Skeletal muscle cell (primary cell): ENCODE measurements at regions not wholly inside any gene's neighbourhood (a gene's known extent, or its start where the extent isn't known, plus 50 kb on each side); places are given as distances from the start of the nearest gene placed in this dataset.
"Not testable (repeated sequence)": the region's sequence is repeated elsewhere in the genome, so short reads cannot be mapped to it uniquely, and the experiment has no call there.

Experiments
- DNase-seq: peaks from one replicate; pipeline ENCODE4 v3.0.0-alpha.2; 2010; ENCODE audit warnings: low read depth
- H3K4me3 ChIP-seq: 2 replicates; pipeline ENCODE4 v1.5.1; 2011; ENCODE audit warnings: low read depth, mild to moderate bottlenecking, control low read depth, low read length, moderate library complexity

DNA sequence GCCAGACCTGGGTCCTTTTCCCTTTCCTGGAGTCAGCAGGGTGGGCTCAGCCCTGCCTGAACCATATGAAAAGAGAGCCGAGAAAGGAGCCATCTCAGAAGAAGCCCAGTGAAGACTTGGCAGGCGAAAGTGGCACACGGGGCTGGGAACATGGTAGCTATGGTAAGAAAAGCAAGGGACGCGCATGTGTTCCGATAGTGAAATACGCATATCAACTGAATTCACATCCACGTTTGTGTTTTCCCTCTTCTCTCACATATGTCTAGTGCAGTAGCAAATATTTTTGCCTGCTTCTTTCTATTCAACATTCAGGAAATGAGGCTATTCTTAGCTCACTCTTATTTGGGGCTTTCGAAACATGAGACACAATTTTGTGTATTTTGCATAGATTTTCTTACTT lies 54.1 kb upstream of the PEG3 start:
- no peak for DNase-seq
- H3K4me3 ChIP-seq = no peak overlapping the region

DNA sequence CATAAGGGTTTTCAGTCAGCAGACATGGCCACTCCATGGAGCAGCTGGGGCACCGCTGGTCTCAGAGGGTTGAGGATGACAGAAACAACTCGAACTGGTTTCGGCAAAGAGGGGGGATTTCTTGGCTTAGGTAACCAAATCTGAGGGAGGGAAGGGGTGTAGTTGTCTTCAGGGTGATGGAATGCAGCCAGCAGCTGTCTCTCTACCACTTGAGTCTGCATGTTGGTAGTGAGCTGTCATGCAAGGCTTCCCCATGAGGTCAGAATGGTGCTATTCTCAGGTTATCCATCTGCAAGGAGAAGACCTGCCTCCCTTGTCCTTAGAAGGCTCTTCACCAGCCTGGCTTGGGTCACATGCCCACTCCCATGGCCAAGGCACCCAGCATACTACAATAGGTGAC lies 55.6 kb upstream of the PEG3 start:
- H3K4me3 ChIP-seq = no peak overlapping the region
- no peak for DNase-seq

DNA sequence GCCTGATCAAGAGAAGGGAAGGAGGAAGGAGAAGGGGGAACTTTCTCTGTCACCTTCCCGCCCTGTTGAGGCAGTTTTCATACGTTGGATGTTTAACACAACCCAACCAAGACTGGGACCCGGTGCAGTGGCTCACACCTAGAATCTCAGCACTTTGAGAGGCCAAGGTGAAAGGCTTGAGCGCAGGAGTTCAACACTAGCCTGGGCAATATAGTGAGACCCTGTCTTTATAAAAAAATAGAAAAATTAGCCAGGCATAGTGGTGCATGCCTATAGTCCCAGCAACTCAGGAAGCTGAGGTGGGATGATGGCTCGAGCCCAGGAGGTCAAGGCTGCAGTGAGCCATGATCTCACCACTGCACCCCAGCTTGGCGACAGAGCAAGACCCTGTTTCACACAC lies 59.4 kb upstream of the PEG3 start:
- no peak overlapping the region for H3K4me3 ChIP-seq
- DNase-seq = no peak

GRCh38 chr19:56900573-56901097 lies 60.1 kb upstream of the PEG3 start:
- H3K4me3 ChIP-seq = no peak overlapping the region
- no peak for DNase-seq

- H3K4me3 ChIP-seq = no peak overlapping the region
- DNase-seq = no peak
Measured at GRCh38 chr19:56905631-56906150, 65.2 kb upstream of the PEG3 start.

- no peak for DNase-seq
Measured at GRCh38 chr19:56912401-56913112, 72.0 kb upstream of the PEG3 start.

DNA sequence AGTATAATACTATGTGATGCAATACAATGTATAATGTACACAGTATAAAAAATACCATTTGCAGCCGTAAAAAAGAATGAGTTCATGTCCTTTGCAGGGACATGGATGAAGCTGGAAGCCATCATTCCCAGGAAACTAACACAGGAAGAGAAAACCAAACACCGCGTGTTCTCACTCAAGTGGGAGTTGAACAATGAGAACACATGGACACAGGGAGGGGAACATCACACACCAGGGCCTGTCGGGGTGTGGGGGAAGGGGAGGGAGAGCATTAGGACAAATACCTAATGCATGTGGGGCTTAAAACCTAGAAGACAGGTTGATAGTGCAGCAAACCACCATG lies 72.6 kb upstream of the PEG3 start:
- not testable (repeated sequence) for DNase-seq, H3K4me3 ChIP-seq

More at GRCh38 chr19:56912401-56913112, 72.0 kb upstream of the PEG3 start:
- no peak overlapping the region for H3K4me3 ChIP-seq

DNA sequence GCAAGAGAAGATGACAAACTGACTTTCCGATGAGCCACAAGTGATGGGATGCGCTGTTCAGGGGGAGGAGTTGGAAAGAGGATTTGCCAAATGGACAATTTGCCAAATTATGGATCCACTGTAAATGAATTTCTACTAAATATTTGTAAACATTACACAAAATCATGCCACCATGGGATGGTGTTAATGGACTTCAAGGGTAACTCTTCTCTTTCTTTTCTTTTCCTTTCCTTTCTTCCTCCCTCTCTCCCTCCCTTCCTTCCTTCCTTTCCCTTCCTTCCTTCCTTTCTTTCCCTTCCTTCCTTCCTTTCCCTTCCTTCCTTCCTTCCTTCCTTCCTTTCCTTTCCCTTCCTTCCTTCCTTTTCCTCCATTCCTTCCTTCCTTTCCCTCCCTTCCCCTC lies 76.0 kb upstream of the PEG3 start:
- DNase-seq = no peak
- H3K4me3 ChIP-seq = no peak overlapping the region

DNA sequence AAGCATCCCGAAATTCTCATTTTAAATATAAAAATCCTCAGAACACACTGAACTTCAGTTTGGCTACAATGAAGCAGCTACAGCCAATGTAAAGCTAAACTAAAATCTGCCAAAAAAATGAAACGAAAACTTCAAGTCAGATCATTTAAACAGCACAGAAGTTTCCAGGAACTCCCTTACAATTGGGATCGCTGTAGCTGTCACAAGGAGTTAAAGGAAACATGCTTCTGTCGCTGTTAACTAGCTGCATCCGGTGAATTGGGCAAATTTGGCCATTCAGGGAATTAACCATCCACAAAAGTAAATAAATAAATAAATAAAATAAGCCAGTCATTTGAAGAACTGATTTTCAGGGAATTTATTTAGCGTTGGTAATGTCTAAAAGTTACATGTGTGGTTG lies 77.0 kb upstream of the PEG3 start:
- H3K4me3 ChIP-seq = no peak overlapping the region
- DNase-seq = no peak

DNA sequence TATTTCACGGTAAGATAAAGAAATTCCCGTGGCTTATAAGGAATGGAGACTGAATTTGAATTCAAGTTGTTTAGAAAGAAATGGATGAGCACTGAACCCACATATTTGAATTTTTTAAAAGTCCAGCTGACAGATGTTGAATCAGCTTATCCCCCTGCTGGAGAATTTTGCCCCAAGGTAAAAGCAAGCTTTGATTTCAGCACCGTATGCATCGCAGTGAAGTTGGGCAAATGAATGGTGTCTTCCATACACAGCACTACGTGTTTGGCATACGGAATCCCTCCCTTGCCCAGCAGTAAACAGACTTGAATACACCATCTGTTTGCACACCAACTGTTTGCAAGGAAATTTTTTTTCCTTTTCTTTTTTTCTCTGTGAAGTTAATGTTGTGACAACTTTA lies 77.5 kb upstream of the PEG3 start:
- no peak overlapping the region for H3K4me3 ChIP-seq
- DNase-seq = no peak

DNA sequence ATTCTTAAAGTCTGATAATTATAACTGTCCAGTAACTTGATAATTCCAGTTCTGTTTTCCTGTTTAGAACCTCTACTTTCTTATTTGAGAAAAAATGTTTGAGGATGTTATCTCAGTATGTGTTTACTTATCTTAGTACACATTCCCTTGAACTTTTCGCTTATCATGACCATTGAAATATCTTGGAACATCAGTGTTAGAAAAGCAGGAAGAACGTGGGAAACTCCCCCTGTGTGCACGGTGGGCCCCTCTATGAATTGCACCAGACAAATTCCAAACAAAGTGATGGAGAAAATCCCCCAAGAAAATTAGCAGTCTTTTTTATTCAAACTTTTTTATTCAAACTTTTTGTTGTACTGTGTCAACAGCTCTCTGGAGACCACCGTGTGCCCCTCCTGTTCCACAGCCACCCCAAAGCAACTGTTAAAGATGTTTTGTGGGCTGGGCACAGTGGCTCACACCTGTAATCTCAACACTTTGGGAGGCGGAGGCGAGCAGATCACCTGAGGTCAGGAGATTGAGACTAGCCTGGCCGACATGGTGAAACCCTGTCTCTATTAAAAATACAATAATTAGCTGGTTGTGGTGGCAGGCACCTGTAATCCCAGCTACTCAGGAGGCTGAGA lies 78.3 kb upstream of the PEG3 start:
- DNase-seq = no peak

GRCh38 chr19:56919308-56919995 lies 78.9 kb upstream of the PEG3 start:
- no peak overlapping the region for H3K4me3 ChIP-seq

More for the DNA sequence above, 78.3 kb upstream of the PEG3 start:
- no peak overlapping the region for H3K4me3 ChIP-seq

DNA sequence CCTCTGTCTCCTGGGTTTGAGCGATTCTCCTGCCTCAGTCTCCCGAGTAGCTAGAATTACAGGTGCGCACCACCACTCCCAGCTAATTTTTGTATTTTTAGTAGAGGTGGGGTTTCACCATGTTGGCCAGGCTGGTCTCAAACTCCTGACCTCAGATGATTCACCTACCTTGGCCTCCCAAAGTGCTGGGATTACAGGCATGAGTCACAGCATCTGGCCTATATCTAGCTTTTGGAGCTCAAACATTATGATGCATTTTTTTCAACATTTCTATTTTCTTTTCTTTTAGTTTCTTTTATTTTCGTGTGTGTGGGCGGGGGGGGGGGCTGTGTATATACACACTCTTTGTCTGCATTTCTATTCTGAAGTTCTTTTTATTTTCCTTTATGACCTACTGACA lies 85.6 kb upstream of the PEG3 start:
- H3K4me3 ChIP-seq, DNase-seq: not testable (repeated sequence)

More at GRCh38 chr19:56919308-56919995, 78.9 kb upstream of the PEG3 start:
- DNase-seq = no peak

DNA sequence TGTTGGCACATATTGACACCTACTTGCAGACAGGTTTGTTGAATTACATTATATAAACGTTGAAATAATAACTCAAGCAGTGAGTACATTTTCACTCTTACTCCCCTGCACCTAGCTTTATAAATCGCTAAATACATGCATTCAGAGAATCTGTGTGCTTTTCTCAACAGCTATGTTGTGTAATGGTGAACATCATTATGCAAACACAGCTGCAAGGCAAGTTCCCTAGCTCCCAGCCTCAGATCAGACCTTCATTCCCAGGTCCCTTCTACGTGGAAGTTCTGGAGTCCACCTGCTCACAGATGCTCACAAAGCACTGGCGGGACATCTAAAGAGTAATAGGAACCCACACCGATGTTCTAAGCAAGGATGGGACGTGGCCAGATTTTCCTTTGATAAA lies 86.8 kb upstream of the PEG3 start:
- no peak overlapping the region for H3K4me3 ChIP-seq
- DNase-seq = no peak

GRCh38 chr19:56927791-56928207 lies 87.3 kb upstream of the PEG3 start:
- H3K4me3 ChIP-seq = no peak overlapping the region
- DNase-seq = no peak

DNA sequence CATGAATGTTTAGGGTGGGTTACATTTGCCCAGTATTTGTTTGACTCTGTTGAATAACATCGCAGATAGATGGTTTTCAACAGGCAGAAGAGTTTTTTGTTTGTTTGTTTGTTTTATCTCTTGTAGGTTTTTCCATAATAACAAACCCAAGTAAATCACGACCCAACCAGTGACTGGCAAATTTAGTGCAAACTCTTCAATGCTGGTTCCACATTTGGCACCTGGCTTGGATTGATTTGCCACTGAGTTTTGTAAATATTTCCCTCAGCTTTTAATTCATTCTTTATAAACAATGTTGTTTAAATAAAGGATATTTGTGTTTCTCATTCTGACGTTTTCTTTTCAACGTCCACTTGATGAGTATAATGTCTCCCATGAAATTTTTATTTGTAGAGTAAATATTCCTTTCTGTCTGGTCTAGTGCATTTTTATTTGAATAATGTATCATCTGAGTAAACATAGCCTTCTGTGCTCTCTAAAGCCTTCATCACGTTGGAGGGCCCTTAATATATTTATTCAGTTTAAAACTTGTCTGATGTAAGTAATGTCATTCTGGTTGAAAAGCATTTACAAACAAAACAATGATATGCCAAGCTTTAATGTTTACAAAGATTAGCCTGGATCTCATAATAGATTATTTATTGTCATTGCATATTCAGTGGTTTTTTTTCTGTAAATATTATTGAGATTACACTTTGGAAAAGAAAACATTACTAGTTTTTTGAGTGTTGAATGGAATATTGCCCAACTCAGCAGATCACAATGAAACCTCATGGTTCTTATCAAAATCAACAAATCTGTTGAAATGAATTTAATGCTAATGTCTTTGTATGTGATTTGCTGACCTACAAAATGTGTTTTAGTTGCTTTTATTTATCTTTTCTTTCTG lies 90.4 kb upstream of the PEG3 start:
- no peak overlapping the region for H3K4me3 ChIP-seq
- no peak for DNase-seq

DNA sequence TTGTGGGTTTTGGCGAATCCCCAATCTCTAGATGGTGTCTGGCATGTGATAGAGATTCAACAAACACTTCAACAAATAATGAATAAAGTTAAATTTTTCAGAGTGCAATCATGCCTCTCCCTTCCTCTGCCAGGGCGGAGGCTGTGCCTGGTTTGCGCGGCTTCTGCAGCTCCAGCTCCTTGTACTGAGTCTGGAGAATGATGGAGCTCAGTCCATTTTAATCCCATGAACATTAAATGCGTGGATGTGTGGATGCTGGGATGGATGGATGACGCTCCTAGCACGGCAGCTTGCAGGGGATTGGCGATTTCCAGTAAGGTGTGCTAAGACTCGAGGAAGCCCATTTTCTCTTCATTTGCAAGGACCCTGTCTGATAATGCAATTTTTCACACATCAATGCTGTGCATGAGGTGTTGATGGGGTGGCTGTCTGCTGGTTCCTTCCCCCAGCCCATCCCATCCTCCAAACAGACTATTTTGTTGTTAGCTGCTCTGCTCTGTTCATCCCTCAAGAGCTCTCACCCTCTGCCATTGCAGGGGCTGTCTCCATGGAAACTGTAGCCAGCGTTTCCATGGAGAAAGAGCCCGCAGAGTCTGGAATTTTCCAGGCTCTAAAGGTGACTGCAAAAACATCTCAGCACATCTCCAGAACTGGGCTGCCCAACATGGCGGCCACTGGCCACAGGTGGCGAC lies 92.6 kb upstream of the PEG3 start:
- H3K4me3 ChIP-seq = no peak overlapping the region
- DNase-seq = no peak

- no peak overlapping the region for H3K4me3 ChIP-seq
- no peak for DNase-seq
Measured at GRCh38 chr19:56934438-56935090, 94.0 kb upstream of the PEG3 start.
